ENCODE measurements at regions not wholly inside any gene's neighbourhood (a gene's known extent, or its start where the extent isn't known, plus 50 kb on each side); places are given as distances from the start of the nearest gene placed in this dataset.

- no peaks in the 10 kb centered on the region for H3K36me3 ChIP-seq (ENCODE audit: control insufficient read depth, low read depth, low read length)
- no peaks in the 10 kb centered on the region for H3K27me3 ChIP-seq (ENCODE audit: control insufficient read depth, insufficient read depth, low read length)
- H3K4me1 ChIP-seq (ENCODE audit: control insufficient read depth, low read depth, low read length), result no peaks in the 10 kb centered on the region
- no peaks in the 10 kb centered on the region for H3K9me3 ChIP-seq (ENCODE audit: control insufficient read depth, low read depth, low read length)
- no peak overlapping the region for H3K9ac ChIP-seq (ENCODE audit: low read length)
- H3K27ac ChIP-seq (ENCODE audit: low read length), result no peak overlapping the region
- no peak overlapping the region for H3K4me3 ChIP-seq (ENCODE audit: low read length)
These were observed 171.5 kb upstream of the RIPOR2 start for GRCh38 chr6:25107218-25107617.

- Histone ChIP-seq H3K4me3 (ENCODE audit: low read length) (no peak overlapping the region), H3K9ac (ENCODE audit: low read length) (no peak overlapping the region), H3K27me3 (ENCODE audit: control insufficient read depth, insufficient read depth, low read length) (no peaks in the 10 kb centered on the region), H3K9me3 (ENCODE audit: control insufficient read depth, low read depth, low read length) (no peaks in the 10 kb centered on the region), H3K27ac (ENCODE audit: low read length) (no peak overlapping the region), H3K4me1 (ENCODE audit: control insufficient read depth, low read depth, low read length) (no peaks in the 10 kb centered on the region), H3K36me3 (ENCODE audit: control insufficient read depth, low read depth, low read length) (no peaks in the 10 kb centered on the region)
These were observed 167.4 kb upstream of the CARMIL1 start for GRCh38 chr6:25111782-25112181.

GRCh38 chr6:25112322-25112773, 166.8 kb upstream of the CARMIL1 start:
- H3K27ac ChIP-seq (ENCODE audit: low read length), result no peak overlapping the region
- no peak overlapping the region for H3K4me3 ChIP-seq (ENCODE audit: low read length)
- no peak overlapping the region for H3K9ac ChIP-seq (ENCODE audit: low read length)
- H3K9me3 ChIP-seq (ENCODE audit: control insufficient read depth, low read depth, low read length), result no peaks in the 10 kb centered on the region
- no peaks in the 10 kb centered on the region for H3K27me3 ChIP-seq (ENCODE audit: control insufficient read depth, insufficient read depth, low read length)
- no peaks in the 10 kb centered on the region for H3K4me1 ChIP-seq (ENCODE audit: control insufficient read depth, low read depth, low read length)
- H3K36me3 ChIP-seq (ENCODE audit: control insufficient read depth, low read depth, low read length), result no peaks in the 10 kb centered on the region

DNA sequence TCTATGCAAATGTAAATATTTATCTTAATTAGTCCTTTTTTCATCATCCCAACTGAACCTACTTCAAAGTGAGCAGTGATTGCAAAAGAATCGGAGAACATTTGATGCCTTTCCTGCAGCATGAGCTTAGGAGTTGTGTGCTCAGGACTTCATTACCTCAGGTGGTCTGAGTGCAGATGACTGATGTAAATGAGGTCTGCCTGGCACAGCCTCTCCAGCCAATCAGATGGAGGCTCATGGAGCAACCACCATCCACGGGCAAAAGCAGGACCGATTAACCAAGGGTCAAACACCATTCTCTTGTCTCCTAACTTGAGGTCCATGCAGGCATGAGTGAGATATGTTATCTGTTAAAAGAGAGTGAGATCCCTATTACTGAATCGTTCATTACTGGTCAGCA, 165.7 kb upstream of the CARMIL1 start:
- H3K9ac ChIP-seq (ENCODE audit: low read length), result no peak overlapping the region
- H3K9me3 ChIP-seq (ENCODE audit: control insufficient read depth, low read depth, low read length), result no peaks in the 10 kb centered on the region
- no peak overlapping the region for H3K4me3 ChIP-seq (ENCODE audit: low read length)
- H3K36me3 ChIP-seq (ENCODE audit: control insufficient read depth, low read depth, low read length), result no peaks in the 10 kb centered on the region
- H3K27ac ChIP-seq (ENCODE audit: low read length), result no peak overlapping the region
- H3K4me1 ChIP-seq (ENCODE audit: control insufficient read depth, low read depth, low read length), result no peaks in the 10 kb centered on the region
- no peaks in the 10 kb centered on the region for H3K27me3 ChIP-seq (ENCODE audit: control insufficient read depth, insufficient read depth, low read length)

GRCh38 chr6:25118038-25118437, 161.1 kb upstream of the CARMIL1 start:
- Histone ChIP-seq H3K27me3 (ENCODE audit: control insufficient read depth, insufficient read depth, low read length) (no peaks in the 10 kb centered on the region), H3K27ac (ENCODE audit: low read length) (no peak overlapping the region), H3K36me3 (ENCODE audit: control insufficient read depth, low read depth, low read length) (no peaks in the 10 kb centered on the region), H3K4me1 (ENCODE audit: control insufficient read depth, low read depth, low read length) (no peaks in the 10 kb centered on the region), H3K9ac (ENCODE audit: low read length) (no peak overlapping the region), H3K4me3 (ENCODE audit: low read length) (no peak overlapping the region), H3K9me3 (ENCODE audit: control insufficient read depth, low read depth, low read length) (no peaks in the 10 kb centered on the region)

DNA sequence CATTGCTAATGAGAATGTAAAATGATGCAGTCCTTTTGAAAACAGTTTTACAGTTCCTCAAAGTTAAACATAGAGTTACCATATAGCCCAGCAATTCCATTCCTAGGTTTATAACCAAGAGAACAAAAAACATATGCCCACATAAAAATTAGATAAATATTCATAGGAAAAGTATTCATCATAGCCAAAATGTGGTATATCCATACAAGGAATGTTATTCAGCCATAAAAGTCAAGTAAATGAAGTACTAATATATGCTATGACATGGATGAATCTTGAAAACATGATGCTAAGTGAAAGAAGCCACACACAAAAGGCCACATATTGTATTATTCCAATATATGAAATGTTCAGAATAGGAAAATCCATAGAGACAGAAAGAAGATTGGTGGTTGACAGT, 158.0 kb upstream of the CARMIL1 start:
- no peaks in the 10 kb centered on the region for H3K27me3 ChIP-seq (ENCODE audit: control insufficient read depth, insufficient read depth, low read length)
- H3K27ac ChIP-seq (ENCODE audit: low read length), result no peak overlapping the region
- H3K36me3 ChIP-seq (ENCODE audit: control insufficient read depth, low read depth, low read length), result no peaks in the 10 kb centered on the region

DNA sequence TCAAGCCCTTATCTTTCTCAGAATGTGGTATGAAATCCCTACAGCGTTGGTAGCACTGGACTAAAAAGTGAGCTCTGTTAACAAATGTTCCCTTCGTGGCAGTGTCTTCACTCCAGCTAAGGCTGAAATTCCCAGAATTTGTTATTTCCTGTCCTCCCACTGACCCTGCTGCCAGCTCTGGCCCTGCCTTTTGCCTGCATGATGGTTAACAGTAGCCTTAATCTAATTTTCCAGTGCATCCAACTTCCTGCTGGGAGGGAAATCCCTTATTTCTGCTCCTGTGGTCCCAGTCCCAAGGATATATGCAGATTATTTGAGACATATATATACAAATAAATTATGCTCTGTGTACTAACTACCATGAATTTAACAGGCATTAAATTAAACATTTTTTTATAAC, 157.2 kb upstream of the CARMIL1 start:
- no peak overlapping the region for H3K9ac ChIP-seq (ENCODE audit: low read length)
- no peak overlapping the region for H3K27ac ChIP-seq (ENCODE audit: low read length)
- no peaks in the 10 kb centered on the region for H3K27me3 ChIP-seq (ENCODE audit: control insufficient read depth, insufficient read depth, low read length)
- H3K4me1 ChIP-seq (ENCODE audit: control insufficient read depth, low read depth, low read length), result no peaks in the 10 kb centered on the region
- no peaks in the 10 kb centered on the region for H3K36me3 ChIP-seq (ENCODE audit: control insufficient read depth, low read depth, low read length)
- H3K4me3 ChIP-seq (ENCODE audit: low read length), result no peak overlapping the region
- no peaks in the 10 kb centered on the region for H3K9me3 ChIP-seq (ENCODE audit: control insufficient read depth, low read depth, low read length)

More for the DNA sequence above, 158.0 kb upstream of the CARMIL1 start:
- H3K9me3 ChIP-seq (ENCODE audit: control insufficient read depth, low read depth, low read length), result no peaks in the 10 kb centered on the region
- H3K4me1 ChIP-seq (ENCODE audit: control insufficient read depth, low read depth, low read length), result no peaks in the 10 kb centered on the region
- no peak overlapping the region for H3K4me3 ChIP-seq (ENCODE audit: low read length)
- H3K9ac ChIP-seq (ENCODE audit: low read length), result no peak overlapping the region

- Histone ChIP-seq H3K9me3 (ENCODE audit: control insufficient read depth, low read depth, low read length) (no peaks in the 10 kb centered on the region), H3K4me1 (ENCODE audit: control insufficient read depth, low read depth, low read length) (no peaks in the 10 kb centered on the region), H3K9ac (ENCODE audit: low read length) (no peak overlapping the region), H3K36me3 (ENCODE audit: control insufficient read depth, low read depth, low read length) (no peaks in the 10 kb centered on the region), H3K27me3 (ENCODE audit: control insufficient read depth, insufficient read depth, low read length) (no peaks in the 10 kb centered on the region), H3K4me3 (ENCODE audit: low read length) (no peak overlapping the region), H3K27ac (ENCODE audit: low read length) (no peak overlapping the region)
These were observed 156.4 kb upstream of the CARMIL1 start for GRCh38 chr6:25122622-25123237.

DNA sequence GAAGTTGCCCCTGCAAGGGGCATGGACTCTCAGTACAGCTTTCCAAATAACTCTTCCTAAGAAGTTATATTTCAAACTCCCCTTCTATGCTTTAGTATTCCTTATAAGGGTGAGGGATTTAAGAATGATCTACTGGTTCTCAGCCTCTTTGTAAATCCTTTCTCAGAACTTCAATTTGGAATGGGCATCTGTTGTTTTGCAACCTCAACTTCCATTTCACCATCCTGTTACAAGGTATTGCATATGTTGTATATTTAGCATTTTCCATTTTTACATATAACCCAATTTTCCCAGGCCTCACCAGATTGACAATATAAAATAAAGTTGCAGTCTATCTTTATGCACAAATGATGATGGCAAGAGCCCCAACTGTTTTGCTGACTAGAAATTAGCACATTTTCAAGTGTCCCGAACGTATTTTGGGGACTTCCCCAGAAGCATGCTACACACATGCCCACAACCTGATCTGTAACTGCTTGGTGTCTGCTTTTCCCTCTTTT, 154.9 kb upstream of the CARMIL1 start:
- no peaks in the 10 kb centered on the region for H3K27me3 ChIP-seq (ENCODE audit: control insufficient read depth, insufficient read depth, low read length)
- H3K9ac ChIP-seq (ENCODE audit: low read length), result no peak overlapping the region
- no peaks in the 10 kb centered on the region for H3K36me3 ChIP-seq (ENCODE audit: control insufficient read depth, low read depth, low read length)
- no peaks in the 10 kb centered on the region for H3K9me3 ChIP-seq (ENCODE audit: control insufficient read depth, low read depth, low read length)
- no peak overlapping the region for H3K27ac ChIP-seq (ENCODE audit: low read length)
- peaks cover 8% of the 10 kb centered on the region for H3K4me1 ChIP-seq (ENCODE audit: control insufficient read depth, low read depth, low read length)
- H3K4me3 ChIP-seq (ENCODE audit: low read length), result no peak overlapping the region

GRCh38 chr6:25125736-25126135, 153.4 kb upstream of the CARMIL1 start:
- Histone ChIP-seq H3K27me3 (ENCODE audit: control insufficient read depth, insufficient read depth, low read length) (no peaks in the 10 kb centered on the region), H3K4me3 (ENCODE audit: low read length) (no peak overlapping the region), H3K36me3 (ENCODE audit: control insufficient read depth, low read depth, low read length) (no peaks in the 10 kb centered on the region)

GRCh38 chr6:25127076-25127837, 151.9 kb upstream of the CARMIL1 start:
- no peaks in the 10 kb centered on the region for H3K27me3 ChIP-seq (ENCODE audit: control insufficient read depth, insufficient read depth, low read length)
- no peak overlapping the region for H3K4me3 ChIP-seq (ENCODE audit: low read length)
- peaks cover 8% of the 10 kb centered on the region for H3K4me1 ChIP-seq (ENCODE audit: control insufficient read depth, low read depth, low read length)
- H3K27ac ChIP-seq (ENCODE audit: low read length), result no peak overlapping the region
- H3K36me3 ChIP-seq (ENCODE audit: control insufficient read depth, low read depth, low read length), result no peaks in the 10 kb centered on the region
- H3K9ac ChIP-seq (ENCODE audit: low read length), result no peak overlapping the region
- H3K9me3 ChIP-seq (ENCODE audit: control insufficient read depth, low read depth, low read length), result no peaks in the 10 kb centered on the region

More at GRCh38 chr6:25125736-25126135, 153.4 kb upstream of the CARMIL1 start:
- H3K9me3 ChIP-seq (ENCODE audit: control insufficient read depth, low read depth, low read length), result no peaks in the 10 kb centered on the region
- peaks cover 8% of the 10 kb centered on the region for H3K4me1 ChIP-seq (ENCODE audit: control insufficient read depth, low read depth, low read length)
- no peak overlapping the region for H3K9ac ChIP-seq (ENCODE audit: low read length)
- no peak overlapping the region for H3K27ac ChIP-seq (ENCODE audit: low read length)

DNA sequence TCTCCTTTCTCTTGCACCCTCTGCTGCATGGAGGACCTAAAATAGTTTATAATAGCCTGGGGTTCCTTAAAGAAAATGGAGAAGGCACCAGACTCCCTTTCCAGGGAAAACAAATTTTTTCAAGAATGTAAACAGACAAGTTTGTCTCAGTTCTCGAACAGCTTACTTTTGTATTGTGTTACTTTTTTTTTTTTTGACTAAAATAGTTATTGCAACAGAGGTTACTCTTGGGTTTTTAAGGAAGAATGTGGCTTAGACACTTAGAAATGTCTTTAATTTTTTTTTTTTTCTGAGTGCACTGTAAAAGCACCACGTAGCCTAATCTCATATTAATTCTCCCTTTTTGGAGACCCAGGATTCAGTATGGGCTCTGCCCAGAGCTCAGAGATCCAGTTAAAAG, 148.7 kb upstream of the CARMIL1 start:
- peaks cover 8% of the 10 kb centered on the region for H3K4me1 ChIP-seq (ENCODE audit: control insufficient read depth, low read depth, low read length)
- no peak overlapping the region for H3K27ac ChIP-seq (ENCODE audit: low read length)
- no peak overlapping the region for H3K9ac ChIP-seq (ENCODE audit: low read length)
- H3K4me3 ChIP-seq (ENCODE audit: low read length), result no peak overlapping the region
- no peaks in the 10 kb centered on the region for H3K36me3 ChIP-seq (ENCODE audit: control insufficient read depth, low read depth, low read length)
- no peaks in the 10 kb centered on the region for H3K27me3 ChIP-seq (ENCODE audit: control insufficient read depth, insufficient read depth, low read length)
- peaks cover 21% of the 10 kb centered on the region for H3K9me3 ChIP-seq (ENCODE audit: control insufficient read depth, low read depth, low read length)
